Fibroblast of mammary gland (primary cell): ENCODE measurements at regions not wholly inside any gene's neighbourhood (a gene's known extent, or its start where the extent isn't known, plus 50 kb on each side); places are given as distances from the start of the nearest gene placed in this dataset.
"Not testable (repeated sequence)": the region's sequence is repeated elsewhere in the genome, so short reads cannot be mapped to it uniquely, and the experiment has no call there.

Experiments used
- DNase-seq: peaks from one replicate; pipeline ENCODE4 v3.0.0-alpha.2; 2010; ENCODE audit warnings: low read depth
- H3K4me3 ChIP-seq: 2 replicates; pipeline ENCODE4 v1.5.1; 2011; ENCODE audit warnings: low read depth, mild to moderate bottlenecking, low read length, moderate library complexity; ENCODE audit not compliant: control insufficient read depth
- TF ChIP-seq, protein P1 (sequence below): conservative IDR thresholded peaks from 2 replicates; pipeline ENCODE4 v1.5.1; 2011; ENCODE audit warnings: low read depth, low read length, inconsistent platforms; ENCODE audit not compliant: control insufficient read depth, insufficient read depth

DNA sequence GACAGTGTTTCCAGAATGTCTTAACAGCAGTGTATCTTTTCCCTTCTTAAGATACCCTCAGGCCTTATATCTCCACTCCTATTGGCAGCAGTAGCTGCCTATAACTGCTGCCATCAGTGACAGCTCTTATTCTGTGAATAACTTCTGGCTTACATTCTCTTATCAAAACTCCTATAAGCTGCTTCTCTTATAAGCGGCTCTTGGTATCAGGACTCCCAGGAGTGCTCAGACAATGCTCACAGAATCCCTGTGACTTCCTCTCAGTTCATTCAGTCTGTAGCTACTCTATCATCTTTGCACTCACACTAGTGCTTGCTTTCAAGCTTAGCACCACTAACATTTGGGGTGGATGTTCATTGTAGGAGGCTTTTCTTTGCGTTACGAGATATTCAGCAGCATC lies 143.7 kb upstream of the CDH7 start:
- TF ChIP-seq, protein P1, sequence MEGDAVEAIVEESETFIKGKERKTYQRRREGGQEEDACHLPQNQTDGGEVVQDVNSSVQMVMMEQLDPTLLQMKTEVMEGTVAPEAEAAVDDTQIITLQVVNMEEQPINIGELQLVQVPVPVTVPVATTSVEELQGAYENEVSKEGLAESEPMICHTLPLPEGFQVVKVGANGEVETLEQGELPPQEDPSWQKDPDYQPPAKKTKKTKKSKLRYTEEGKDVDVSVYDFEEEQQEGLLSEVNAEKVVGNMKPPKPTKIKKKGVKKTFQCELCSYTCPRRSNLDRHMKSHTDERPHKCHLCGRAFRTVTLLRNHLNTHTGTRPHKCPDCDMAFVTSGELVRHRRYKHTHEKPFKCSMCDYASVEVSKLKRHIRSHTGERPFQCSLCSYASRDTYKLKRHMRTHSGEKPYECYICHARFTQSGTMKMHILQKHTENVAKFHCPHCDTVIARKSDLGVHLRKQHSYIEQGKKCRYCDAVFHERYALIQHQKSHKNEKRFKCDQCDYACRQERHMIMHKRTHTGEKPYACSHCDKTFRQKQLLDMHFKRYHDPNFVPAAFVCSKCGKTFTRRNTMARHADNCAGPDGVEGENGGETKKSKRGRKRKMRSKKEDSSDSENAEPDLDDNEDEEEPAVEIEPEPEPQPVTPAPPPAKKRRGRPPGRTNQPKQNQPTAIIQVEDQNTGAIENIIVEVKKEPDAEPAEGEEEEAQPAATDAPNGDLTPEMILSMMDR = no peak
- no peak overlapping the region for H3K4me3 ChIP-seq
- no peak for DNase-seq

- no peak for DNase-seq
These were observed 144.2 kb upstream of the CDH7 start for GRCh38 chr18:65606551-65607130.

DNA sequence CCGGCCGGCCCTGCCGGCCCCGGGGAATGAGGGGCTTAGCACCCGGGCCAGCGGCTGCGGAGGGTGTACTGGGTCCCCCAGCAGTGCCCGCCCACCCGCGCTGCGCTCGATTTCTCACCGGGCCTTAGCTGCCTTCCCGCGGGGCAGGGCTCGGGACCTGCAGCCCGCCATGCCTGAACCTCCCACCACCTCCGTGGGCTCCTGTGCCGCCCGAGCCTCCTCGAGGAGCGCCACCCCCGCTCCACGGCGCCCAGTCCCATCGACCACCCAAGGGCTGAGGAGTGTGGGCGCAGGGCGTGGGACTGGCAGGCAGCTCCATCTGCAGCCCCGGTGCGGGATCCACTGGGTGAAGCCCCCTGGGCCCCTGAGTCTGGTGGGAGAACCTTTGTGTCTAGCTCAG lies 145.5 kb upstream of the CDH7 start:
- H3K4me3 ChIP-seq, DNase-seq: not testable (repeated sequence)

More at GRCh38 chr18:65606551-65607130, 144.2 kb upstream of the CDH7 start:
- no peak overlapping the region for H3K4me3 ChIP-seq
- TF ChIP-seq, protein P1 = no peak

- H3K4me3 ChIP-seq = no peak overlapping the region
- no peak for DNase-seq
- TF ChIP-seq, protein P1 = no peak
These were observed 149.0 kb upstream of the CDH7 start for GRCh38 chr18:65601775-65602174.

GRCh38 chr18:65592435-65592834 lies 158.4 kb upstream of the CDH7 start:
- TF ChIP-seq, protein P1 = no peak
- DNase-seq = no peak
- no peak overlapping the region for H3K4me3 ChIP-seq

- TF ChIP-seq, protein P1 = no peak
- no peak overlapping the region for H3K4me3 ChIP-seq
- DNase-seq = no peak
These were observed 163.3 kb upstream of the CDH7 start for GRCh38 chr18:65587491-65587890.

GRCh38 chr18:65582094-65582493 lies 168.7 kb upstream of the CDH7 start:
- not testable (repeated sequence) for DNase-seq, H3K4me3 ChIP-seq

- H3K4me3 ChIP-seq = no peak overlapping the region
- no peak for DNase-seq
- TF ChIP-seq, protein P1 = no peak
These were observed 181.9 kb upstream of the CDH7 start for GRCh38 chr18:65568866-65569265.
